ENCODE measurements at regions not wholly inside any gene's neighbourhood (a gene's known extent, or its start where the extent isn't known, plus 50 kb on each side); places are given as distances from the start of the nearest gene placed in this dataset.

DNA sequence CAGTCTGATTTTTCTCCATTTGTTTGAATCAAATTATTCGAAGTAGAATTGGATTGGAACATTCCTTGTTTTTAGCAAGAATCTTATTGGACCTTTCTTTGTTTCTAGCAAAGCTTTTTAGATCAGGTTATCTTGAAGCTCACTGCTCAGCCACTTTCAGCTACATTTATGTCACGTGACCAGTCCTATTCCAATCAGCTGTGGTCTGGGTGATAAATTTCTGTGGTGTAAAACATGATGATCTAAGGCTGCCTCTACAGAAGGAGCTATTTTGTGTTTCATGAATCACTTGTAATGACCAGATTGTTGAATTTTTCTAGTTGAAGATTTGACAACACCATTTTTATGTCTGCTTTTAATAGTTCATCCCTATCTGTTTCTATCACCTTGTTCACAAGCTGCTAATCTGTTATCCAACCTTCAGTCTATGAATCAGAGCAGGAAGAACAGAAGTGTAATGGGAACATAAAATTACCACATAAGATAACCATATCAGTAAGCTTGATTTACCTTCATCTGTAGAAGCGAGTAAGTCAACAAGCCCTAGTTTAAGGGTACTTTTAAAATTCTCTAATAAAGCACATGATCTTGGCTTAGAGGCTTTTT, 101.0 kb upstream of the MAP3K7 start:
- no peaks in the 10 kb centered on the region for H3F3A ChIP-seq (ENCODE audit: insufficient read depth, low read depth)
- BruUV-seq (replicated peaks) = no TSS peak
- H4K20me1 ChIP-seq (ENCODE audit: insufficient read depth) = no peaks in the 10 kb centered on the region
- H2AFZ ChIP-seq = no peak overlapping the region
- no peaks in the 10 kb centered on the region for H3K9me3 ChIP-seq (ENCODE audit: insufficient read depth, low read depth)
- no peaks in the 10 kb centered on the region for H3K79me2 ChIP-seq (ENCODE audit: low read depth)
- H3K27me3 ChIP-seq (ENCODE audit: insufficient read depth, low read depth) = no peaks in the 10 kb centered on the region
- H3K9me2 ChIP-seq (ENCODE audit: insufficient read depth) = no peaks in the 10 kb centered on the region
- no peaks in the 10 kb centered on the region for H3K4me1 ChIP-seq (replicated peaks; ENCODE audit: insufficient read depth)
- H3K27ac ChIP-seq = no peak overlapping the region
- ChIA-PET POLR2A (ENCODE audit: unreplicated experiment) (no interaction called here), CTCF (no interaction called here)
- H3K4me3 ChIP-seq = no peak overlapping the region
- TF ChIP-seq, protein P1, sequence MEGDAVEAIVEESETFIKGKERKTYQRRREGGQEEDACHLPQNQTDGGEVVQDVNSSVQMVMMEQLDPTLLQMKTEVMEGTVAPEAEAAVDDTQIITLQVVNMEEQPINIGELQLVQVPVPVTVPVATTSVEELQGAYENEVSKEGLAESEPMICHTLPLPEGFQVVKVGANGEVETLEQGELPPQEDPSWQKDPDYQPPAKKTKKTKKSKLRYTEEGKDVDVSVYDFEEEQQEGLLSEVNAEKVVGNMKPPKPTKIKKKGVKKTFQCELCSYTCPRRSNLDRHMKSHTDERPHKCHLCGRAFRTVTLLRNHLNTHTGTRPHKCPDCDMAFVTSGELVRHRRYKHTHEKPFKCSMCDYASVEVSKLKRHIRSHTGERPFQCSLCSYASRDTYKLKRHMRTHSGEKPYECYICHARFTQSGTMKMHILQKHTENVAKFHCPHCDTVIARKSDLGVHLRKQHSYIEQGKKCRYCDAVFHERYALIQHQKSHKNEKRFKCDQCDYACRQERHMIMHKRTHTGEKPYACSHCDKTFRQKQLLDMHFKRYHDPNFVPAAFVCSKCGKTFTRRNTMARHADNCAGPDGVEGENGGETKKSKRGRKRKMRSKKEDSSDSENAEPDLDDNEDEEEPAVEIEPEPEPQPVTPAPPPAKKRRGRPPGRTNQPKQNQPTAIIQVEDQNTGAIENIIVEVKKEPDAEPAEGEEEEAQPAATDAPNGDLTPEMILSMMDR (conservative IDR thresholded peaks at IDR 0.05) = no peak
- TF ChIP-seq EZH2 (IDR thresholded peaks at IDR 0.05; ENCODE audit: low read depth) = no peak
- DNase-seq = no peak
- intact Hi-C loops (cut with micrococcal nuclease; ENCODE audit: unreplicated experiment) = no loop called here
- H3K4me2 ChIP-seq = no peak overlapping the region
- no peaks in the 10 kb centered on the region for H3K36me3 ChIP-seq (ENCODE audit: low read depth)

DNA sequence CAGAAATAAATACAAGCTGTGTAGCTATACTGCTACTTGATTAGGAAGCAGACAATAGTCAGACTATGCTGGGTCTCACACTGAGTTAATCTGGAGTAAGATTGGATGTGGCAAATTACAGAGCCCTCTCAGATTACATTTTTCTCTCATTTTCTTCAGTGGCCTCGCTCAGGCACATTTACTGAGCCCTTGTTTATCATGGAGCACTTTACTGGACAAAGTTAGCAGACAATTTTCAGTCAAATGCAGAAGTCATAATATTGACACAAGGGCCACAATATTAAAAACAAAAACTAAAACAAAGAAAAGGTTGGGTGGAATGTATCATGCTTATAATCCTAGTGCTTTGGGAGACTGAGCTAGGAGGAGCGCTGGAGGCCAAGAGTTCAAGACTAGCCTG, 95.0 kb upstream of the MAP3K7 start:
- ChIA-PET CTCF (no interaction called here), POLR2A (ENCODE audit: unreplicated experiment) (interaction anchor here (0.6 kb wide), 1 partner anchor 18 kb away, joined by 3 read pairs; no protein-coding TSS in a partner anchor)
- no peaks in the 10 kb centered on the region for H3K9me3 ChIP-seq (ENCODE audit: insufficient read depth, low read depth)
- H3K4me2 ChIP-seq = no peak overlapping the region
- H3K79me2 ChIP-seq (ENCODE audit: low read depth) = no peaks in the 10 kb centered on the region
- no peak overlapping the region for H2AFZ ChIP-seq
- TF ChIP-seq EZH2 (IDR thresholded peaks at IDR 0.05; ENCODE audit: low read depth) = no peak
- TF ChIP-seq, protein P1 (conservative IDR thresholded peaks at IDR 0.05) = no peak
- no peak for DNase-seq
- H3K36me3 ChIP-seq (ENCODE audit: low read depth) = no peaks in the 10 kb centered on the region
- no peaks in the 10 kb centered on the region for H3K4me1 ChIP-seq (replicated peaks; ENCODE audit: insufficient read depth)
- intact Hi-C loops (cut with micrococcal nuclease; ENCODE audit: unreplicated experiment) = no loop called here
- no peaks in the 10 kb centered on the region for H3F3A ChIP-seq (ENCODE audit: insufficient read depth, low read depth)
- BruUV-seq (replicated peaks) = no TSS peak
- H4K20me1 ChIP-seq (ENCODE audit: insufficient read depth) = no peaks in the 10 kb centered on the region
- H3K4me3 ChIP-seq = no peak overlapping the region
- no peaks in the 10 kb centered on the region for H3K9me2 ChIP-seq (ENCODE audit: insufficient read depth)
- 0 out of 2 replicates have a peak, but pooled peaks cover 3% of the 10 kb centered on the region for H3K27me3 ChIP-seq (ENCODE audit: insufficient read depth, low read depth)
- H3K27ac ChIP-seq = no peak overlapping the region

DNA sequence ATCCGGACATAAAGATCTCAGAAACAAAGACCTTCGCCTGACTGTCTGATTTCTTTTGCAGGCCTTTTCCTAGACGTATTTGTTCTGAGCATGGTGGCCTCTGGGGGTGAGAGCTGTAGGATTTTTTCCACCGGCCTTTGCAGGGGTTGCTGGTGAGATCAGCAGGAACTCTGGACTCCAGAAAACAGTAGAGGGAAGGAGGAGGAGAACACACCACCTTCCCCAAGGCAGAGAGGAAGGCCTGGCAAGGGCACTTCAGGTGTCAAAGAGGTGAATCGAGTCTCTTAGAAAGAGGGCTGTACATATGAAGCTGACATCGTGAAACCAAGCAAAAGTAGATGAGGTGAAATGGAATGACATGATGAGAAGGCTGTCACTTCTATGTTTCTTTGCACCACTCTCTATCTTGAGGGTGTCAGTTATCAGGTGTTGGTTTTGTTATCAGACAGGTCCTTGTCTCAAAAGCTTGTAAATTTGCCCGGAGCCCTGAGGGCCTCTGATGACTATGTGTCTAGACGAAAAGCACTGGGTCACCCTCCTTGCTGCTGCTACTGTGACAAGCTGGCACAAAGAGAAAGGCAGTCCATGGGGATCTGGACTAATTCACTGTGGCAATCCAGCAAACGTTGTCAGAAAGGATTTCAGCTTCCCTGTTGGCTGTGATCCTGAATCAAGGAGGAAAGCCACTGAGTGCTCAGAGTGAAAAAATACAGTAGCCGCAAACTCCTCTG, 91.3 kb upstream of the MAP3K7 start:
- ChIA-PET POLR2A (ENCODE audit: unreplicated experiment) (no interaction called here), CTCF (no interaction called here)
- Histone ChIP-seq H3K4me3 (no peak overlapping the region), H3K79me2 (ENCODE audit: low read depth) (no peaks in the 10 kb centered on the region), H3K4me2 (no peak overlapping the region), H3F3A (ENCODE audit: insufficient read depth, low read depth) (no peaks in the 10 kb centered on the region), H3K27ac (no peak overlapping the region), H3K9me2 (ENCODE audit: insufficient read depth) (no peaks in the 10 kb centered on the region), H2AFZ (no peak overlapping the region), H3K9me3 (ENCODE audit: insufficient read depth, low read depth) (no peaks in the 10 kb centered on the region), H3K27me3 (ENCODE audit: insufficient read depth, low read depth) (peaks cover 14% of the 10 kb centered on the region; the same call in 1 of the 2 replicates), H4K20me1 (ENCODE audit: insufficient read depth) (no peaks in the 10 kb centered on the region), H3K4me1 (replicated peaks; ENCODE audit: insufficient read depth) (no peaks in the 10 kb centered on the region), H3K36me3 (ENCODE audit: low read depth) (no peaks in the 10 kb centered on the region)
- BruUV-seq (replicated peaks) = no TSS peak
- TF ChIP-seq, protein P1 (conservative IDR thresholded peaks at IDR 0.05) = no peak
- no peak for TF ChIP-seq EZH2 (IDR thresholded peaks at IDR 0.05; ENCODE audit: low read depth)
- intact Hi-C loops (cut with micrococcal nuclease; ENCODE audit: unreplicated experiment) = no loop called here
- DNase-seq = no peak
